ENCODE measurements at regions not wholly inside any gene's neighbourhood (a gene's known extent, or its start where the extent isn't known, plus 50 kb on each side); places are given as distances from the start of the nearest gene placed in this dataset.
A peak's percentile ranks its signal among the peaks of the same experiment; 100 is the strongest.

GRCh38 chr3:31288641-31289100 is 244.1 kb upstream of the STT3B start:
- H3K9ac ChIP-seq (ENCODE audit: low read depth, low read length), result no peak overlapping the region
- dilution Hi-C loops (cut with HindIII; ENCODE audit: low sequenced_read_pairs, unreplicated experiment), result no loop called here
- no peak overlapping the region for H2BK5ac ChIP-seq (ENCODE audit: low read depth, low read length, poor library complexity, severe bottlenecking)
- in situ Hi-C loops (cut with MboI; ENCODE audit: low sequenced_read_pairs), result no loop called here
- H3K79me1 ChIP-seq (ENCODE audit: low read depth in 1 of 2, low read length in 2 of 2), result no peaks in the 10 kb centered on the region
- ATAC-seq (ENCODE audit: low read depth), result peak; percentile 81
- H3K9me1 ChIP-seq (ENCODE audit: insufficient read depth, low read length), result no peaks in the 10 kb centered on the region
- no peak overlapping the region for H3K4ac ChIP-seq (ENCODE audit: low read depth, low read length)
- no peak for TF ChIP-seq USF2 (IDR thresholded peaks at IDR 0.05; ENCODE audit: low read depth, low read length)
- no peak for TF ChIP-seq CEBPB (IDR thresholded peaks at IDR 0.05; ENCODE audit: low read depth, low read length)
- ChIA-PET POLR2A (ENCODE audit: unreplicated experiment) (no interaction called here), CTCF (no interaction called here)
- H3K4me1 ChIP-seq (ENCODE audit: control insufficient read depth, insufficient read depth, low read length), result no peaks in the 10 kb centered on the region
- intact Hi-C loops (cut with micrococcal nuclease), result loop anchor here (1.0 kb wide), 1 partner anchor 46 kb away; no protein-coding TSS in a partner anchor
- H3K56ac ChIP-seq (ENCODE audit: extremely low read depth, insufficient read depth, low read length), result no peak overlapping the region
- no peak overlapping the region for H3K18ac ChIP-seq (ENCODE audit: low read depth, low read length)
- H4K8ac ChIP-seq (ENCODE audit: low read depth in 2 of 2, low read length in 2 of 2), result no peak overlapping the region
- no peak overlapping the region for H2AK5ac ChIP-seq (ENCODE audit: low read depth, low read length)
- no peak overlapping the region for H3K4me3 ChIP-seq (ENCODE audit: insufficient read depth, low read depth, low read length)
- H4K91ac ChIP-seq (ENCODE audit: insufficient read depth, low read depth, low read length), result no peak overlapping the region
- no CpG with 5 or more reads among the region's 8 CpGs for WGBS, 2 experiments (ENCODE audit: extremely low coverage in 2 of 2, insufficient read length in 1 of 2)
- peaks cover 1% of the 10 kb centered on the region; the same call in 1 of the 2 replicates for H3K27me3 ChIP-seq (ENCODE audit: control insufficient read depth, insufficient read depth, low read length)
- H3K23ac ChIP-seq (ENCODE audit: low read depth, low read length), result no peak overlapping the region
- H4K20me1 ChIP-seq (ENCODE audit: insufficient read depth, low read length), result no peaks in the 10 kb centered on the region
- peak; percentile 60 for DNase-seq
- no peak overlapping the region for H4K5ac ChIP-seq (ENCODE audit: low read depth, low read length)
- H3K27ac ChIP-seq (ENCODE audit: insufficient read depth, low read length), result no peak overlapping the region
- H2AFZ ChIP-seq (replicated peaks; ENCODE audit: low read length, poor library complexity), result no peak overlapping the region
- no peak overlapping the region for H2BK15ac ChIP-seq (ENCODE audit: low read depth, low read length)
- no TSS peak for BruUV-seq (replicated peaks)
- H3K14ac ChIP-seq (replicated peaks; ENCODE audit: low read depth, low read length), result no peak overlapping the region
- no peak overlapping the region for H3K4me2 ChIP-seq (ENCODE audit: low read depth, low read length)
- H3K36me3 ChIP-seq (ENCODE audit: control insufficient read depth, insufficient read depth, low read length), result no peaks in the 10 kb centered on the region
- no peak overlapping the region for H2BK120ac ChIP-seq (ENCODE audit: low read depth, low read length)
- no peaks in the 10 kb centered on the region for H3K9me3 ChIP-seq (ENCODE audit: control insufficient read depth, insufficient read depth, low read length)
- H2BK20ac ChIP-seq (ENCODE audit: low read depth, low read length), result no peak overlapping the region
- H2AK9ac ChIP-seq (replicated peaks; ENCODE audit: low read depth, low read length, poor library complexity), result no peak overlapping the region

All from IMR-90 (cell line).